NCI-H146 treated with DMSO at 0.1 percent for 48 hours (cell line): ENCODE measurements at regions not wholly inside any gene's neighbourhood (a gene's known extent, or its start where the extent isn't known, plus 50 kb on each side); places are given as distances from the start of the nearest gene placed in this dataset.
A peak's percentile ranks its signal among the peaks of the same experiment; 100 is the strongest.

ENCODE experiments used
- DNase-seq: peaks from one replicate; lab custom pipeline; 2025; ENCODE audit not compliant: unreplicated experiment; lab: John Stamatoyannopoulos, UW

- DNase-seq = no peak
Observed at GRCh38 chr20:11118802-11119380, 445.1 kb upstream of the JAG1 start.

GRCh38 chr20:11119573-11119972 is 445.8 kb upstream of the JAG1 start:
- DNase-seq = no peak

- DNase-seq = no peak
Observed at GRCh38 chr20:11120431-11120830, 446.6 kb upstream of the JAG1 start.

GRCh38 chr20:11124849-11125505 is 451.2 kb upstream of the JAG1 start:
- no peak for DNase-seq

GRCh38 chr20:11128220-11128718 is 454.5 kb upstream of the JAG1 start:
- DNase-seq = no peak

GRCh38 chr20:11128721-11129120 is 454.9 kb upstream of the JAG1 start:
- DNase-seq = no peak

- no peak for DNase-seq
Observed at GRCh38 chr20:11130554-11131166, 456.9 kb upstream of the JAG1 start.

GRCh38 chr20:11132819-11133415 is 459.1 kb upstream of the JAG1 start:
- DNase-seq = no peak

GRCh38 chr20:11136691-11137090 is 462.9 kb upstream of the JAG1 start:
- DNase-seq = no peak

- no peak for DNase-seq
Observed at GRCh38 chr20:11137688-11138087, 463.9 kb upstream of the JAG1 start.

- no peak for DNase-seq
Observed at GRCh38 chr20:11140359-11140758, 466.6 kb upstream of the JAG1 start.

- no peak for DNase-seq
Observed at GRCh38 chr20:11143481-11143880, 469.7 kb upstream of the JAG1 start.

- DNase-seq = no peak
Observed at GRCh38 chr20:11144114-11144950, 470.5 kb upstream of the JAG1 start.

GRCh38 chr20:11145616-11146015 is 471.8 kb upstream of the JAG1 start:
- no peak for DNase-seq

- DNase-seq = no peak
Observed at GRCh38 chr20:11153819-11154218, 480.0 kb upstream of the JAG1 start.

- DNase-seq = peak; percentile 44
Observed at GRCh38 chr20:11155156-11155756, 481.5 kb upstream of the JAG1 start.

GRCh38 chr20:11156922-11157321 is 483.1 kb upstream of the JAG1 start:
- no peak for DNase-seq

- DNase-seq = no peak
Observed at GRCh38 chr20:11158146-11158545, 484.3 kb upstream of the JAG1 start.

- no peak for DNase-seq
Observed at GRCh38 chr20:11158589-11158988, 484.8 kb upstream of the JAG1 start.

- no peak for DNase-seq
Observed at GRCh38 chr20:11159728-11160127, 485.9 kb upstream of the JAG1 start.
